Cardiac muscle cell (in vitro differentiated cells and primary cell): ENCODE measurements at regions not wholly inside any gene's neighbourhood (a gene's known extent, or its start where the extent isn't known, plus 50 kb on each side); places are given as distances from the start of the nearest gene placed in this dataset.

ENCODE experiments used
- DNase-seq, 2 donors: peaks; one replicate each; pipeline versions ENCODE4 v3.0.0 to v3.0.0-alpha.2; 2010 to 2017; ENCODE audit warnings: low read depth in 1 of 2, low spot score in 1 of 2
- H3K27ac ChIP-seq: fragments of 200-600 bp; sonication (generic); 2 replicates; pipeline ENCODE4 v1.5.1; 2016
- H3K27me3 ChIP-seq: fragments of 200-600 bp; sonication (generic); 2 replicates; pipeline ENCODE4 v1.6.0; 2016; ENCODE audit warnings: control low read depth
- H3K36me3 ChIP-seq: fragments of 200-600 bp; sonication (generic); 2 replicates; pipeline ENCODE4 v1.5.1; 2016; ENCODE audit warnings: control low read depth
- H3K4me1 ChIP-seq: fragments of 200-600 bp; sonication (generic); 2 replicates; pipeline ENCODE4 v1.8.1; 2017; ENCODE audit warnings: low read depth, mild to moderate bottlenecking, mixed run types
- H3K4me3 ChIP-seq: fragments of 200-600 bp; sonication (generic); 2 replicates; pipeline ENCODE4 v1.5.1; 2016; ENCODE audit warnings: mild to moderate bottlenecking
- H3K9me3 ChIP-seq: fragments of 200-600 bp; sonication (generic); 2 replicates; pipeline ENCODE4 v1.5.1; 2017; ENCODE audit warnings: low read depth, mild to moderate bottlenecking, control low read depth
- TF ChIP-seq, protein P1 (sequence below): IDR thresholded peaks from 2 replicates; pipeline ENCODE4 v1.5.1; 2012; ENCODE audit warnings: low read depth, mild to moderate bottlenecking, low read length

DNA sequence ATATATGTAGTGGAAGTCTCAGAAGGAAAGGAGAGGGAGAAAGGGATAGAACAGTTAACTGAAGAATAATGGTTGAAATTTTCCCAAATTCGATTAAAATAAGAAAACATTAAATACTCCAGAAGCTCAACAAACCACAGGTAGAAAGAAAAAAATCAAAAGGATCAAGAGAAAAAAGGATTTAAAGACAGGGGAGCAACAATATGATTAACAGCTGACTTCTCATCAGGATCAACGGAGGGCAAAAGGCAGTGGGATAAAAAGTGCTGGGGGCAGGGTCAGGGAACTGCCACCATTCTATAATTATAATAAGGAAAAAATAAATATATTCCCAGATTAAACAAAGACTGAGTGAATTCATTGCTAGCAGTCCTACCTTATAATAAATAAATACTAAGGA, 55.3 kb downstream of the CDKN2C start:
- no peaks in the 10 kb centered on the region for H3K4me1 ChIP-seq
- TF ChIP-seq, protein P1, sequence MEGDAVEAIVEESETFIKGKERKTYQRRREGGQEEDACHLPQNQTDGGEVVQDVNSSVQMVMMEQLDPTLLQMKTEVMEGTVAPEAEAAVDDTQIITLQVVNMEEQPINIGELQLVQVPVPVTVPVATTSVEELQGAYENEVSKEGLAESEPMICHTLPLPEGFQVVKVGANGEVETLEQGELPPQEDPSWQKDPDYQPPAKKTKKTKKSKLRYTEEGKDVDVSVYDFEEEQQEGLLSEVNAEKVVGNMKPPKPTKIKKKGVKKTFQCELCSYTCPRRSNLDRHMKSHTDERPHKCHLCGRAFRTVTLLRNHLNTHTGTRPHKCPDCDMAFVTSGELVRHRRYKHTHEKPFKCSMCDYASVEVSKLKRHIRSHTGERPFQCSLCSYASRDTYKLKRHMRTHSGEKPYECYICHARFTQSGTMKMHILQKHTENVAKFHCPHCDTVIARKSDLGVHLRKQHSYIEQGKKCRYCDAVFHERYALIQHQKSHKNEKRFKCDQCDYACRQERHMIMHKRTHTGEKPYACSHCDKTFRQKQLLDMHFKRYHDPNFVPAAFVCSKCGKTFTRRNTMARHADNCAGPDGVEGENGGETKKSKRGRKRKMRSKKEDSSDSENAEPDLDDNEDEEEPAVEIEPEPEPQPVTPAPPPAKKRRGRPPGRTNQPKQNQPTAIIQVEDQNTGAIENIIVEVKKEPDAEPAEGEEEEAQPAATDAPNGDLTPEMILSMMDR: no peak
- no peaks in the 10 kb centered on the region for H3K27me3 ChIP-seq
- no peak overlapping the region for H3K27ac ChIP-seq
- H3K9me3 ChIP-seq: no peaks in the 10 kb centered on the region
- H3K4me3 ChIP-seq: no peak overlapping the region
- DNase-seq: no peak
- no peaks in the 10 kb centered on the region for H3K36me3 ChIP-seq

GRCh38 chr1:51032936-51033335, 62.9 kb downstream of the CDKN2C start:
- no peaks in the 10 kb centered on the region for H3K36me3 ChIP-seq
- TF ChIP-seq, protein P1: no peak
- DNase-seq: no peak
- H3K27ac ChIP-seq: no peak overlapping the region
- H3K27me3 ChIP-seq: no peaks in the 10 kb centered on the region
- H3K9me3 ChIP-seq: no peaks in the 10 kb centered on the region
- H3K4me1 ChIP-seq: no peaks in the 10 kb centered on the region
- H3K4me3 ChIP-seq: no peak overlapping the region

GRCh38 chr1:51044199-51044598, 57.8 kb upstream of the C1orf185 start:
- Histone ChIP-seq H3K4me1 (no peaks in the 10 kb centered on the region), H3K9me3 (no peaks in the 10 kb centered on the region), H3K27me3 (peaks cover 3% of the 10 kb centered on the region), H3K36me3 (no peaks in the 10 kb centered on the region), H3K27ac (no peak overlapping the region), H3K4me3 (no peak overlapping the region)
- no peak for DNase-seq
- TF ChIP-seq, protein P1: no peak

DNA sequence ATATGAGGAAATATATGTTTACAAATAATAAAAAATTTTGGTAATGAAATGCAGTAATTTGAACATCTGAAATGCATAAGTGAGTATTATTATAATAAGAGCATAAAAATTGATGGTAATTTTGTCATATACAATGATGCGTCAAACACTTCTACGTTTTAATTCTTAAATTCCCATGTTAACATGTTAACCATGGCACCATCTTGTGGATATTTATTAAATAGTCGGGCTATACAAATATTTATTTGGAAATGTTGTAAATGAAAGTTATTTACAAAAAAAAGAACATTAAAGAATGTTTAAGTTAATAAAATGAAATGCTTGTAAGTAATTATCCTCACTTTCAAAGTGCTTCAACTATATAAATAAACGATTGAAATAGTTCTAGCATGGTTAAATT, 57.2 kb upstream of the C1orf185 start:
- peak in 1 of 2 donors; percentile 31 for DNase-seq
- no peak overlapping the region for H3K27ac ChIP-seq
- TF ChIP-seq, protein P1: peak; percentile 6
- H3K4me3 ChIP-seq: no peak overlapping the region
- no peaks in the 10 kb centered on the region for H3K36me3 ChIP-seq
- H3K27me3 ChIP-seq: peaks cover 3% of the 10 kb centered on the region
- H3K4me1 ChIP-seq: no peaks in the 10 kb centered on the region
- H3K9me3 ChIP-seq: no peaks in the 10 kb centered on the region

DNA sequence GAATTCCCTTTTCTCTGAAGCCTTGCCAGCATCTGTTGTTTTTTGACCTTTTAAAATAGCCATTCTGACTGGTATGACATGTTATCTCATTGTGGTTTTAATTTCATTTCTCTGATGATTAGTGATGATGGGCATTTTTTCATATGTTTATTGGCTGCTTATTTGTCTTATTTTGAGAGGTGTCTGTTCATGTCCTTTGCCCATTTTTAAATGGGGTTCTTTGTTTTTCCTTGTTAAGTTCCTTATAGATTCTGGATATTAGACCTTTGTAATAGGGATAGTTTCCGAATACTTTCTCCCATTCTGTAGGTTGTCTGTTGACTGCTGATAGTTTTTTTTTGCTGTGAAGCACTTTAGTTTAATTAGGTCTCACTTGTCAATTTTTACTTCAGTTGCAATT, 54.0 kb upstream of the C1orf185 start:
- Histone ChIP-seq H3K36me3 (no peaks in the 10 kb centered on the region), H3K4me1 (no peaks in the 10 kb centered on the region), H3K4me3 (no peak overlapping the region), H3K9me3 (no peaks in the 10 kb centered on the region), H3K27me3 (peaks cover 3% of the 10 kb centered on the region), H3K27ac (no peak overlapping the region)
- DNase-seq: no peak
- TF ChIP-seq, protein P1: no peak

- Histone ChIP-seq H3K27me3 (peaks cover 3% of the 10 kb centered on the region), H3K4me3 (no peak overlapping the region), H3K27ac (no peak overlapping the region), H3K9me3 (no peaks in the 10 kb centered on the region), H3K4me1 (no peaks in the 10 kb centered on the region), H3K36me3 (no peaks in the 10 kb centered on the region)
- TF ChIP-seq, protein P1: no peak
- DNase-seq: no peak
Measured at GRCh38 chr1:51048670-51049069, 53.4 kb upstream of the C1orf185 start.
